Esophagus mucosa (tissue), 1 donor: ENCODE measurements at regions not wholly inside any gene's neighbourhood (a gene's known extent, or its start where the extent isn't known, plus 50 kb on each side); places are given as distances from the start of the nearest gene placed in this dataset.

Source experiments
- ATAC-seq: fragments of 200-7000 bp; cut with Tn5 transposase; one replicate; pipeline ENCODE4 v1.9.1; 2020
- donor health status: DM: yes; HTN: yes; CAD: no.

DNA sequence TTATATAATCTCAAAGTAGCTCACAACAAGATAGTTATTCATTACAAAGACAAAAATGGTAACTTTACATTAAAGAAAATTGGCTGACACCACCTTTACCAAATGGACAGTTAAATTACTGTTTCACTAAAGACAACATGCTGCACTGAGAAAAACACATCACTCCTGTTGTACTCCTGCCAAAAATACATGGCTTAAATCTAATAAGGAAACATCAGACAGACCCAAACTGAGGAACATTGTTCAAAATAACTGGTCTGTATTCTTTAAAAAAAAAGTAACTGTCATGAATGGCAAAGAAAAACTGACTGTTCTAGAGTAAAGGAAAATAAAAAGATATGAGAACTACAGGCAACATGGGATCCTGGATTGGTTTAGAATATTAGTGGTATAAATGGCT lies 151.3 kb upstream of the DCN start:
- no peak for ATAC-seq

DNA sequence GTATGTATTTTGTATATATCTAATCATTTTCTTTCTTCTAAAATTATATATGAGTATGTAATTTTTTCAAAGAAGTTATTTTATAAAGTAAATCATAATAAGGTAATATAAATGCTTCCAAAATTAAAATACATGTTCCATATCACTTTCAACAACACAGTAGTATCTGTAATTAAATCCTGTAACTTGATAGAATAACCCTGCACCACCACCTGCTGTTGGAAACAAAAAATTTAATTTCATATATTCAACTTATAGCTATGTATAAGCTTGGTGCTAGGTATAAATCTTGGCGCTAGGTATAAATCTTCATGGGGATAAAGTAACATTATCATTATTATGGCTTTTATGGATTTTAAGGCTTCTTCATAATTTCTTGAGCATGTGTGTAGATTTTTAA lies 149.7 kb upstream of the DCN start:
- ATAC-seq, result no peak

- no peak for ATAC-seq
Measured at GRCh38 chr12:91331371-91331770, 148.8 kb upstream of the DCN start.

GRCh38 chr12:91328451-91328850 lies 145.8 kb upstream of the DCN start:
- ATAC-seq, result no peak

DNA sequence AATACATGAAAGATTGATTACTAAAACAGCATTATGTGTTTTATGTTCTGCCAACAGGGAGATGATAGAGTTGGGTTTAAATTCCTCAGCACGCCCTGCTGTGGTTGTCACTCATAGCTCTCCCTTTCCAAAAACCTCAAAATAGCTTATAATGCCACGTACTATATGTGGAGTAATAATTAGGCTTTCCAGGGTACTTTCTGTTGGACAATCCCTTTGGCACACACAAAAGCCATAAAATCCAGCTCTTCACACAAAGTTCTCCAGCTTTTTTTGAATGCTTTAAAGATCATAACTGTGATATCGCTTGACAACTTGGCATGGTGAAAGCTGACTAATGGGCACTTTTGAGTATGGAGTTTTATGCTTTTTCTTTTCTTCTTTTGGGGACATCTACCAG lies 145.3 kb upstream of the DCN start:
- ATAC-seq, result no peak

DNA sequence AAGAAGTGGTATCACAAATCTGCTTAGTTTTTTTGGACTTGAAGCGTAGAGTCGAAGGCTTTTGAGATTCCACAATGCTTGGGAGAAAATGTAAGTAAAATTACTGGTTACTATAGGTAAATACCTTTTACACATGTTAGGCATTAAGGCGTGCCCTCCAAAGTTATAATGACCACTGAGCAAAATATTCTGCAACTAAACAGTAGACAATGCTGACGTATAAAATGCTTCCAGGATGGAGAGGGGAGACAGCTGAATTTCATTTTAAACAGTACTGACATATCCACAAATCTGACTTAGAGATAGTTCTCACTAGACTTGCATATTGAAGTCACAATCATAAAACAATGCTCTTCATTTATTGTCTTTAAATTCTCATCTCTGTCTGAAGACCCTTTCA lies 144.5 kb upstream of the DCN start:
- no peak for ATAC-seq

DNA sequence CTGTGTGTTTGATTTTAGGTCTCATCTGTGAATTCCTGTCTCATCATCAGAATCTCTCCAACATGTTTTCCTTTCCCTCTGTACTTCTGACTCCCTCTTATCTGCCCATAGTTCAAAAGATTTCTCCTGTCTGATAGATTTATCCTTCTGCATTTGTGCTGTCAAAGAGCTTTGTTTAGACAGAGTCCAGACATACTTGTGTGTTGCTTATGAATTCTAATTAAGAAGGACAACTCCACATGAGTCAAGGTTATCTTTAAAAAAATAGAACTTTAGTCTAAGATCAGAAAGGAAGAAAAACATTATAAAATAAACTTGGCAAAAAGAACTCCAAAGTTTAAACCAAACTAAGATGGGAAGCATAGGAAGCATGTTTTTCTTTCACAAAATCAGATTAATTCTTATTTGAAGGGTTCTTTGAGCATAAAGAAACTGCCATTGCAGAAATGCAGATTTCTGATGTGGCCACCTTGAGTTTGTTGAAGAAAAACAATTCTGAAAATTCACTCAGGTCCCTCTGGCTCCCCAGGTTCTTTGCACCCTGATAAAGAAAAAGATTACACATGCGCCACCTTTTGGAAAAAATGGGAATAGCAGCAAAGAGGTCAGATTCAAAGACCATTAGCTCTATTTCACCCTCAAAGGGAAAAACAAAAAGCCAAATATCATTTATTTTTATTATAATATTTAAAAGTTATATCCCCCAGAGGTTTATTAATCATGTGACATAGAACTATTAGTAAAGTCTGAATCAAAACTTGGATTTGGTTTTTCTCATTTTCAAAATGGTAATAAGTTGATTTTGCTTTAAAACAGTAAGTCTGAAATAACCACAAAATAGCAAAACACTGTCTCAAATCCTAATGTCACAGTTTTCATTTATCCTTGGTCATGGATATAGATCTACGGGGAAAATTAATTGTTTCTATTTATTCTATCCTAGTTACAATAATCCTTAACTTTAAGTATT lies 143.7 kb upstream of the DCN start:
- ATAC-seq, result no peak

GRCh38 chr12:91320999-91321398 lies 138.4 kb upstream of the DCN start:
- ATAC-seq, result no peak

- no peak for ATAC-seq
Measured at GRCh38 chr12:91319071-91319760, 136.6 kb upstream of the DCN start.

DNA sequence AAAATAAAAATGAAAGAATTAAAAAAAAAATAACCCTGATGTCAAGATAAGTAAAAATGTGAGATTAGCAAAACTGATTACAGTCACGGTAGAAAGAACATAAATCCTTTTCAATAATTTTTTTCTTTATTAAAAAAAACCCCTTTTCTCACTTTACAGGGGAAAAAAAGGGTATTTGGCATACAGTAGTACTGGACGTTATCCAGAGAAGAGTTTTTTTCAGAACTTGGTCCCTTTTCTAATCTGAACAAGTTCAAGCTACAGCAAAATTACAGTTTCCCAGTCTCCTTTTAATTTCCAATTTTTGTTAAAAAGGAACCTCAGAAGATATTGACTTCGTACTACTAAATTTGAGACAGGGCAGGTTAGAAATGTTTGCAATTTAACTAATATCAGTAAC lies 134.7 kb upstream of the DCN start:
- ATAC-seq, result no peak

DNA sequence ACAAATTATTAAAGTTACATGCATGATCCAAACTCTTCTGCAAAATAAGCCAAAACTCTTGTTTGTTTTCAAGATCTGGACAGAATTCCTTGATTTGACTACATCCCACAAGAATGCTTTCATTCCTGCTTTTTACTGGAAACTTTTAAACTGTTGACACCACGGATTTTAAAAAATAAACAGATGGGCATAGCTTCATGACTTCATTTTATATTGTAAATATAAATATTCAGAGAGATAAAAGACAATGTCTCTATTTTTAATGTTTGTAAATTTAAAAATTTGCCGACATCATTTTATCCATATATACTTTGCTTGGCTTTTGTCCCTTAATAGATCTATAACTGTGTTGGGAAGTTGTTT lies 134.3 kb upstream of the DCN start:
- ATAC-seq, result no peak

- ATAC-seq, result no peak
Measured at GRCh38 chr12:91316161-91316906, 133.7 kb upstream of the DCN start.

- no peak for ATAC-seq
Measured at GRCh38 chr12:91311081-91311480, 128.5 kb upstream of the DCN start.

GRCh38 chr12:91309450-91309849 lies 126.8 kb upstream of the DCN start:
- ATAC-seq, result no peak

DNA sequence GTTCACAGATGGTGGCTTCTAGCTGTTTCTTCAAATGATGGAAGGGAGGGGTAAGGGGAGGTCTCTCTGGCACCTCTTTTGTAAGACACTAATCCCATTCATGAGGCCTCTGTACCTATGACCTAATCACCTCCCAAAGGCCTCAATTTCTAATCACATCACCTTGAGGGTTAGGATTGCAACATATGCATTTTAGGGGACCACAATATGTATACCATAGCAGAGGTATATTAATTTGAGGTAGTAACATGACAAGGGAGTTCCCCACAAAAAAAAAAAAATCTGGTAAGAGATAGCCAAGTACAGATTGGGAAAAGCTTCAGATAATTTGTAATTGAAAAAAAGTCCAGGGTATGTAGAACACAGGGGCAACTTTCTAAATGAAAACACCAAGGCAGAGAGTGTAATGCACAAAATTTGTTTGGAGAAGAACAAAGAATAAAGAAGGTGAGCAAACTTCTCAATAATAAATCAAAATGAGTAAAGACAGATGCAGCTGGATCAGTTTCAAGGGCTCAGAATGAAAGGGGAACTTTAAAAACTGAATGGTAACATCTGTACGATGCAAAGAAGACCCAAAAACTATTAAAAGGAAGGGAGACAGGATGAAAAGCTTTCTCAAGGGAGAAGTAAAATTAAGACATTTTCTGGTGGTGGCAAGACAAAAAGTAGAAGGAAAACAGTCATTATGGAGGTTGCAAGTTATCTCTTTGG lies 125.5 kb upstream of the DCN start:
- ATAC-seq, result no peak

GRCh38 chr12:91290354-91290753 lies 107.7 kb upstream of the DCN start:
- no peak for ATAC-seq

GRCh38 chr12:91289906-91290305 lies 107.3 kb upstream of the DCN start:
- no peak for ATAC-seq

- ATAC-seq, result no peak
Measured at GRCh38 chr12:91289072-91289471, 106.5 kb upstream of the DCN start.

GRCh38 chr12:91287753-91288152 lies 105.1 kb upstream of the DCN start:
- no peak for ATAC-seq

GRCh38 chr12:91278126-91278525 lies 95.5 kb upstream of the DCN start:
- ATAC-seq, result no peak

GRCh38 chr12:91276509-91276908 lies 93.9 kb upstream of the DCN start:
- no peak for ATAC-seq

DNA sequence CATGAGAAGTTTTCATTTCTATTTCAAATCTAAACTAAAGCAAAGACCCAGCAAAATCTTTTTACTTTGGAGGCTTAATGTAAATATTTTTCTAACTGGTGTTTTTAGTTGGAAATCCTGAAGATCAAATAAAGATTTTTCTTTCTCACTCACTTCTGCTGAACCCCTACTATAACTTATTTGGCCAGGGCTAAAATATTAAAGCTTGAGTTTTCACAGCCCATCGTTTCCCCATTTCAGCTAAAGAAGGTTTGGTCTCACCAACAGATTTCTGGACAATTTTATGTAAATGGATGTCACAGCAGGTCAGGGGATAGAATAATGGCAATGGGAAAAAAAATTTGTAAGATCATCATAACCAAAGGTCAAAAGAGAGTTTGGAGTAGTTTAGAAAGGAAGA lies 92.7 kb upstream of the DCN start:
- no peak for ATAC-seq

- ATAC-seq, result no peak
Measured at GRCh38 chr12:91274916-91275315, 92.3 kb upstream of the DCN start.
